DOHH2 (cell line): ENCODE measurements at regions not wholly inside any gene's neighbourhood (a gene's known extent, or its start where the extent isn't known, plus 50 kb on each side); places are given as distances from the start of the nearest gene placed in this dataset.

Experiments used
- CTCF ChIP-seq: fragments of 200-600 bp; sonication (generic); IDR thresholded peaks from one replicate; pipeline ENCODE4 v1.5.1; 2014; ENCODE audit warnings: antibody characterized with exemption, mild to moderate bottlenecking, low read depth, low read length; ENCODE audit not compliant: poor library complexity, severe bottlenecking
- EZH2phosphoT487 ChIP-seq: fragments of 200-600 bp; sonication (generic); IDR thresholded peaks from 2 replicates; pipeline ENCODE4 v1.6.1; 2017; ENCODE audit warnings: borderline replicate concordance, mild to moderate bottlenecking, antibody characterized with exemption, low read length, moderate library complexity, mixed read lengths

GRCh38 chr6:168962886-168963285 is 290.8 kb downstream of the THBS2 start:
- TF ChIP-seq CTCF, result no peak
- TF ChIP-seq EZH2phosphoT487, result no peak
